C4-2B (cell line): ENCODE measurements at regions not wholly inside any gene's neighbourhood (a gene's known extent, or its start where the extent isn't known, plus 50 kb on each side); places are given as distances from the start of the nearest gene placed in this dataset.

ENCODE experiments used
- ZFX ChIP-seq: fragments of 450-650 bp; IDR thresholded peaks from 2 replicates; pipeline ENCODE4 v1.6.1; 2017
- TF ChIP-seq, protein P1 (sequence below): fragments of 450-650 bp; conservative IDR thresholded peaks from 2 replicates; pipeline ENCODE4 v1.5.1; 2017; ENCODE audit warnings: mild to moderate bottlenecking

DNA sequence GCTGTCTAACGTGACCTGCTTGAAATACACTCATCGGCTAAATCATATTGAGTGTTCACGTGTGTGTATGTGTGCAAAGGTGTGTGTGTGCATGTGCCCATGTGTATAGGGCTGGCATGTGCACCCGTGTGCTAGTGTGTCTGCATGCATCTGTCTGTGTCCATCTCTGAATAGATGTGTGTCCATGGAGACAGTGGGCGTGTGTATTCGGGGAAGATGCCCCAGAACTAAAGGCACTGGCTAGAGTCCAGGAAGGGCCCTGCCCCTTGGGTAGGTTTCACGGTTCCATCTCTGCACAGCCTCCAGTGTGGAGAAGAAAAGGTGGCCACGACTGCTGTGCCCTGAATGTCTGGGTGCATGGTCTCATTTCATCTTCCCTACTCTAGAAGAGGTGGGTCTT is 220.3 kb downstream of the MN1 start:
- TF ChIP-seq, protein P1, sequence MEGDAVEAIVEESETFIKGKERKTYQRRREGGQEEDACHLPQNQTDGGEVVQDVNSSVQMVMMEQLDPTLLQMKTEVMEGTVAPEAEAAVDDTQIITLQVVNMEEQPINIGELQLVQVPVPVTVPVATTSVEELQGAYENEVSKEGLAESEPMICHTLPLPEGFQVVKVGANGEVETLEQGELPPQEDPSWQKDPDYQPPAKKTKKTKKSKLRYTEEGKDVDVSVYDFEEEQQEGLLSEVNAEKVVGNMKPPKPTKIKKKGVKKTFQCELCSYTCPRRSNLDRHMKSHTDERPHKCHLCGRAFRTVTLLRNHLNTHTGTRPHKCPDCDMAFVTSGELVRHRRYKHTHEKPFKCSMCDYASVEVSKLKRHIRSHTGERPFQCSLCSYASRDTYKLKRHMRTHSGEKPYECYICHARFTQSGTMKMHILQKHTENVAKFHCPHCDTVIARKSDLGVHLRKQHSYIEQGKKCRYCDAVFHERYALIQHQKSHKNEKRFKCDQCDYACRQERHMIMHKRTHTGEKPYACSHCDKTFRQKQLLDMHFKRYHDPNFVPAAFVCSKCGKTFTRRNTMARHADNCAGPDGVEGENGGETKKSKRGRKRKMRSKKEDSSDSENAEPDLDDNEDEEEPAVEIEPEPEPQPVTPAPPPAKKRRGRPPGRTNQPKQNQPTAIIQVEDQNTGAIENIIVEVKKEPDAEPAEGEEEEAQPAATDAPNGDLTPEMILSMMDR = no peak
- TF ChIP-seq ZFX = no peak
